Putamen (tissue), 1 donor: ENCODE measurements at regions not wholly inside any gene's neighbourhood (a gene's known extent, or its start where the extent isn't known, plus 50 kb on each side); places are given as distances from the start of the nearest gene placed in this dataset.
"Not testable (repeated sequence)": the region's sequence is repeated elsewhere in the genome, so short reads cannot be mapped to it uniquely, and the experiment has no call there.

Experiments
- DNase-seq: peaks from one replicate; pipeline ENCODE4 v3.0.0-alpha.2; 2016; ENCODE audit warnings: low spot score

DNA sequence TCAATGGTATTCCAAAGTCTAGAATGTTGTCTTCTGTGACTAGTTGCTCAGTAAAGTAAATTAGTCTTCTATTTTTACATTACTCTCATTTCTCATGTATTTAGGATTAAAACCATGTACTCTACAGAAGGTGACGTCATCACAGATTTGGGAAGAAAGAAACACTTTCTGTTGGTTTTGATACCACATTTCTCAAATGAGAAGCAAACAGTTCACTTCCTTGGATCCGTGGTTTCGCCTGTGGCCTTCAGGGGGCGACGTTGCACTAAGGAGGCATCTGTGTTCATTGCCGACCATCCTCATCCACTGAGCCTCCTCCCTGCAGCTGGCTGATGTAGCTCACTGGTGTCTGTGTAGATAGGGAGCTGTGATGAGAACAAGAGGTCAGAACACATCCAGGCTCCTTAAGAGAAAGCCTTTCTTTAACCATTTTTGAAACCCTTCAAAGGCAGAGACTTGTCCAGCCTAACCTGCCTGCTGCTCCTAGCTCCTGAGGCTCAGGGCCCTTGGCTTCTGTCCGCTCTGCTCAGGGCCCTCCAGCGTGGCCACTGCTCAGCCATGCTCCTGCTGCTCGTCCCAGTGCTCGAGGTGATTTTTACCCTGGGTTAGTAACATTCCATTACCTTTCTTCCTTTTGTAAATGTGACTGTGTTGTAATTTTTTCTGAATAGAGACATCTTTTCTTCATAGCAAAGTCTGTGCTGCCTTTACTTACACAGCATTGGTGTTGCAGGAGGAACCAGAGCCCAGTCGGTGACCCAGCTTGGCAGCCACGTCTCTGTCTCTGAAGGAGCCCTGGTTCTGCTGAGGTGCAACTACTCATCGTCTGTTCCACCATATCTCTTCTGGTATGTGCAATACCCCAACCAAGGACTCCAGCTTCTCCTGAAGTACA lies 220.6 kb upstream of the OR4E1 start:
- no peak for DNase-seq

DNA sequence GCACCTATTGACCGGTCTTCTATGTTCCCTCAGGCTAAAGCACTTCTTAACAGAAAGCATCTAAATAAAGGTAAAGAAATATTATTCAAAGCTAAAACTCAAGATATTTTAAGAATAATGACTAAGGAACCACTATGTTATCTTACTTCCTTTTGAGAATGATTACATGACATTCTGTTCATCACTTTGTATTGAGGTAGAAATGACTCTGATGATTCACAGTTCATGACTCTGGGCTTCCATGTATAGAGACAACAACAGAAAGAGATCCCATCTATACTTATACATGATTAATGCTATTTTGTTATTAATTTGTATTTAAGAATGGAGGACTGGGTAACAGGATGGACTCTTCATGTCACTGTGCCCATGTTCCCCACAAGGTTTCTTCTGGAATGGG lies 218.3 kb upstream of the OR4E1 start:
- no peak for DNase-seq

DNA sequence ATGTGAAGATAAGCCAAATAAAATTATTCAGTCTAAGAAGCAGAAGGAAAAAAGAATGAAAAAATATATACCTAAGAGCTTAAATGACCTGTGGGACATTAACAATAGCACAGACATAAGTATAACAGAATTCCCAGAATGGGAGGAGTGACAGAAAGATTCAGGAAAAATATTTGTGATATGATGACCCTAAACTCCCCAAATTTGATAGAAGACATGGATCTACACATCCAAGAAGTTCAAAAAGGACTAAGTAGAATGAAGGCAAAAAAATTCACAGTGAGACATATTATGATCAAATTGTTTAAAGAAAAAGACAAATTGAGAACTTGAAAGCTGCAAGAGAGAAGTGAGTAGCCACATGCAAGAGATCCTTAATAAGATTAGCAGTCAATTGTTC lies 211.4 kb upstream of the OR4E1 start:
- DNase-seq = no peak

DNA sequence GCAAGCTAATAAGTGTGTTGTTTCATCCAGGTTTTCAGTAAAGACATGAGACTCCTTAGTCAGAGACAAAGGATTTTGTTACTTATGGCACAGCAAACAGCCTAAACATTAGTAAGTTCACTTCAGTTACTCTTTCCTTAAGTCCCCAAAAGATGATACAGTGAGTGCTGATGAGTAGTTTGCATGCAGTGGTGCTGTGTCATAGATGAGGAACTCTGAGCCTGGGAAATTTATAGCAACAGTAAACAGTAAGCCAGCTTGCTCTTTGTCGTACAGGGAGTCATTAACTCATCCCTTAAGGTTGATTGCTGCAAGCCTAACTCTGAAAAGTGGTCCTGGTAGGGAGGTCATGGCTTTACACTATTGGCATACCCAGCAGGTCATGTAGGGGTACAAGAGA lies 208.6 kb upstream of the OR4E1 start:
- DNase-seq = no peak

DNA sequence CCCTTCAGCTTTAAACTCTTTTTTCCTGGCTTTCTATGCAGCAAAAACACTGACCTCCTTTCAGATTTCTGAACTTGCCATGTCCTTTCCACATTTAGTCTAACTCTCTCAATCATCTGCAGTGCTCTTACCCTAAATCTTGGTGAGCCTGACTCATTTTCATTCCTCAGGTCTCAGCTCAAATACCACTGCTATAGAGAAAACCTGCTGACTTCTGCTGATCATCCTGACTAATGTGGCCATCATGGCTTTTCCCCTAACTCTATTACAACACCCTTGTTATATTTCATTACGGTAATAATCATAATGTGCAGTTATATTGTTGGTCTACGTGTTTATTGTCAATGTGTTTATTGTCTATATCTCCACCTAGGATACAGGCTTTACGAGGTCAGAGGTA lies 207.3 kb upstream of the OR4E1 start:
- DNase-seq = no peak

DNA sequence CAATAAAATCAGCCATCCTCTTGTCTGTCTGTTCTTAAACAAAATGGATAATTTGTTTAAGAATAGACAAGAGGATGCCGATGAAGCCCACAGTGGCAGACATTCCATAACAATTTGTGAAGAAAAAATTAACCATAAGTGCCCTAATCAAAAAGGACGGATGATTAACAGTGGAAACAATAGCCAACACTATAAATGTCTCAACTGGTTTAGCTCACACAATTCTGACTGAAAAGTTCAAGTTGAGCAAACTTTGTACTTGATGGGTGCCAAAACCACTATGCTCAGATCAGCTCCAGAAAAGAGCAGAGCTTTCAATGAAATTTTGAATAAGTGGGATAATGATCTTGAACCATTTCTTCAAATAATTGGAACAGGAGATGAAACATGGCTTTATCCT lies 202.2 kb upstream of the OR4E1 start:
- no peak for DNase-seq

DNA sequence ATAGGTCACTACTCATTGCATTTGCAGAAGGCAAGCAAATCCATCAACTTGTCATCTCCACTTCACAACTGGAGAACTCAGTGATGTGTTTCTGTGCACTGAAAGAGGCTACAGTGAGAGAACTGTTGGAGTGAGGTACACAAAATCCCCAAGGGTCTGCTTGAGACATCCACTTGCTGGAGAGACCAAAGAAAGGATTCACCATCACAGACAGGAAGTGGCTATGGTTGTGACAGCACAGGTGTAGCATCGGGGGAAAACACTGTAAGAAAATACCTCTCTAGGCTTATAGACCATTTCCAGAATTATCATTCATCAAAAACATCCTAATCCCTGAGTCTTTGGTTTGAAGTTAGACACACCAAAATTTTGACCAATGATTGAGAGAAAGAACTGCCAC lies 201.3 kb upstream of the OR4E1 start:
- no peak for DNase-seq

DNA sequence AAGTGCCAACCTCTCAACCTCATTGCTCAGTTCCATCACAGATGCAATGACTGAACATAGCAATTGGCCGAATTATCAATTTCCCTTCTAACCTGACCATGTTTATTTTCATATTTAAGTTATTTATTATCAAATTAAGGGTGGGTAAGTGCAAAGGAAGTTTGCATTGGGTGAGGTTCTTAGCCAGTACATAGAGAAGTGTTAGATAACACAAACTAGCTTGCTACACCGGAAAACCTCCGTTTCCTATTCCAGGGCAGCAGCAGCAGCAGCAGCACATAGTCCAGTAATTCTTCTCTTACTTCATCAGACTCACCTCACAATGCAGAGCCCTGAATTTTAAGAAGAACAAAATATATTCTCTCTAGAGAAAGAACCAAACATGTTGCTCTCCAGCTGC lies 200.5 kb upstream of the OR4E1 start:
- no peak for DNase-seq

DNA sequence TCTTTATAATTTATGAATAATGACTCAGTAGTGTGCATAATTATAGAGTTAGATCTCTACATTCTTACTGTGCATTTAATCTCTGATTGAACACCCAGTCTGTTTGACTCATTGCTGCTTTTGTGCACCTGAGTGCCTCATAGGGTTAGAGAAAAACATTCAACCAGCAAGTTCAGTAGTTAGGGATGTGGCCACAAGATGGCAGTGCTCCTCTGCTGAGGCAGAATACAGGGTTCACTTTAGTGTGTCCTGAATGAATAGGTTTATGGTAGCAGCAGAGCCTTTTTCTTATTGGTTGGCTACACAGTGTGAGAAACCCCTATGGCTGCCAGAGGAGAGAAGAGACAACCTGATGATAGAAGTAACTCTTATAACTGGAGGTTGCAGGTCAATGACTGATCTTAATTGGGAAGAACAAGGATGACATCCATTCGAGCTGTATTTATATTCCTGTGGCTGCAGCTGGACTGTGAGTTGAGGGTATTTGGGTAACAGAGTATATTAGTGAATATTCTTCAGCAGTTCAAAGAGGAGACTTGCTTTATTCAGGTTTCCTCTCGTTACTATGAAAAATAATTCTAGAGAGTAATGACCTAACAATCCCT lies 194.9 kb upstream of the OR4E1 start:
- DNase-seq = peak; percentile 21

DNA sequence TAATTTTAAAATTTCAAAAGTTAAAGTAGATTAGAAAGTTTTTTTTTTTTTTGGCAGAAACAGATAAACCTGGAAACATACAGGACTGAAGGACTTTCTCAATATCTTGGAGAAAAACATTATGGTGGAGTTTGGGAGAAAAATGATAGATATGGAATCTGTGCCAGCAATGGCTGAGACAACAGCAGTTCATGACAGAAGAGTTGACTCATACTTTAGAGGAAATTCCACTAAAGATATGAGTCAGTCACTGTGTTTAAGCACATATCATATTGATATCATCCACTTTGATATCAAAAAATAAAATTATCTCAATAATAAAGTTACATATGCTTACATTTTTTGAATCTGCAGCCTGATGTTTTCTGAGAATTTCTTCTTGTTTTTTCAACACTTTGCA lies 193.9 kb upstream of the OR4E1 start:
- no peak for DNase-seq

DNA sequence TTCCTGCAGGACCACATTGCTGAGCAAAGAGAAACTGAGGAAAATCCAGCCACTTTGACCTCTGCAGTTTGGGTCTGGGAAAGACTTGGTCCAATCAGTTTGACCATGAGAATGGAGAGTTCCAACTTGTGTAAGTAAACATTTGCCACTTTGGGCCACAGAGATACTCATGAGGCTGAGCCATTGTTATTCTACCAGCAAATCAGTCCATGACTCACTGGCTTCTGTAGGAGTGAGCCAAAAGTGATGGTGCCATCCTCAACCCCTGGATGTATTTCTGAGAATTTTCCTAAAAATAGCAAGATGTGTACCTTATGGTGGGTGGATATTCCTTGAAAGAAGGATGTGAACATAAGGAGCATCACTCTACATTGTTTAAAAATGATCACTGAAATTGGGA lies 192.9 kb upstream of the OR4E1 start:
- peak; percentile 7 for DNase-seq

DNA sequence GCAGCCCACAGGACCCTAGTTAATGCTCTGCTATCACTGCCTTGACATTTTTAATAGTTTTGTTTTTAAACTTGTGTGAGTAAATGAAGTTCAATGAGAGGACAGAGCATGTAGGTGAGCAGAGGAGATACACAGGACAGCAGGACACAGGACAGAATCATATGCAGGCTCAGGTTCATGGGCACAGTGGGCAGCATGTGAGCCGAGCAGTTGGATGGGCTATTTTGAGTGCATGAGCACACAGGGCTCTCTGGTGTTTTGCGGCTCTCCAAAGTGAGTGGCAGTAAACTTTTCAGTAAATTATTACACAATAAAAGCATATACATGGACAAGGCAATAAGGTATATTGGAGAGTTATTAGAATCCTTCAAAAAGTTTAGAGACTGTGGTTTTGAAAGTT lies 189.7 kb upstream of the OR4E1 start:
- DNase-seq = no peak

DNA sequence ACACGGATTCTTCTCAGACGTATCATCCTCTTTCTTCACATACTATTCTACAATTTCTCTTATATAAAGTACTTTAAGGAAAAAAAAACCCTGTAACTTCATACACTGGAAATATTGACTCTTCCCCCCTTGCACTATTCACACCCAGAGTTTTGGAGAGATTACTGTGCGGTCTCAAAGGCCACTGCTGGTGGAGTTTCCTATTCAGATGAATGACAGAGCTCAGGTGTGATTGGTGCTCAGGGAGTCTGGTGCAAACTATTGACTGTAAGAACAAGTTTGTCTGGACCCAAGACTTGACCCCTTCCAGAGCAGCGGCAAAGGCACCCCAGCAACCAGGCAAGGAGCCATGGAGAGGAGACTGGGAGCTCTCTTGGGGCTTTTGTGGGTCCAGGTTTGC lies 187.5 kb upstream of the OR4E1 start:
- no peak for DNase-seq

DNA sequence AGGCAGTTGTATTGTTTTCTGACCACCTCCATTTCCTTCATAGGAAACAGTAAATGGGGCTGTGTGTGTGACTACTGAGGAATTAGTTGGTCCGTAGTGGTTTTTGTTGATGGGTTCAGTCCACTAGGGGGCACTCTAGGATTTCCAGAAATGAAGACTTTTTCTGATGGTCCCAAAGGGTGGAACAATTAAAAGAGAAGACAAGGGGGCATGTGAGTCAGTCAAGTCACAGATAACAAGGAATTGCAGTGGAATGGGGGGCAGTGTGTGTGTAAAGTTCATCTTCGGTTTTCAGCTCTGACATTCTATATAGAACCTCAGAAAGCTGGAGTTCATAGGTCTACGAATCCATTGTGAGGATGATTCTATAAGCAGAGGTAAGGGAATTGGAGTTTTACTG lies 186.6 kb upstream of the OR4E1 start:
- DNase-seq = no peak

DNA sequence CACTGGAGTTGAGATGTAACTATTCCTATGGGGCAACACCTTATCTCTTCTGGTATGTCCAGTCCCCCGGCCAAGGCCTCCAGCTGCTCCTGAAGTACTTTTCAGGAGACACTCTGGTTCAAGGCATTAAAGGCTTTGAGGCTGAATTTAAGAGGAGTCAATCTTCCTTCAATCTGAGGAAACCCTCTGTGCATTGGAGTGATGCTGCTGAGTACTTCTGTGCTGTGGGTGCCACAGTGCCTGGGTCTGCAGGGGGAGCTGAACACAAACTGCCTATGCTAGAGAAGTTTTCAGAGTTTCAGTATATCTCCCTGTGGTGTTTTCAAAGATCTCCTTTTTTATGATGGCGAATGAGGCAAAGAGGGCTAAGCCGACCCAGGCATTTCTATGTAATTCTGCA lies 179.2 kb upstream of the OR4E1 start:
- DNase-seq = no peak

DNA sequence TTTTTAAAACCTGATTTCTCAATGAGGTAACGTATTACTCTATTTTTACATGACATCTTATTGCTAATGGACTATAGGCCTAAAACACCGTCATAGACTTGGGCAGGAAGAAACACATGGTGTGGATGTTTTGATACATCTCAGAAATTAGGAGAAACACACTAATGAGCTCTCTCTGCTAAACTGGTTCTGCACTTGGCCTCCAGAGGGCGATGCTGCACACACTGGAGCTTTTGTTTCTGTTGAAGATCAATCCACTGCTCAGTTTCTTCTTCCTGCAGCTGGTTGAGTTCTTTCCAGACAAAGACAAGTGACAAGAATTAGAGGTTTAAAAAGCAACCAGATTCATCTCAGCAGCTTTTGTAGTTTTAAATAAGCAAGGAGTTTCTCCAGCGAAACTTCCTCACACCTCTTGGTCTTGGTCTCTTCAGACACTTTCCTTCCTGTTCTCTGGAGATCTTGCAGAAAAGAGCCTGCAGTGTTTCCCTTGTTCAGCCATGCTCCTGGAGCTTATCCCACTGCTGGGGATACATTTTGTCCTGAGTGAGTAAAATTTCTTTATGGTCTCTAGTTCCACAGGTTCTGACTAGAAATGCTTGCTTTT lies 178.5 kb upstream of the OR4E1 start:
- peak; percentile 60 for DNase-seq

DNA sequence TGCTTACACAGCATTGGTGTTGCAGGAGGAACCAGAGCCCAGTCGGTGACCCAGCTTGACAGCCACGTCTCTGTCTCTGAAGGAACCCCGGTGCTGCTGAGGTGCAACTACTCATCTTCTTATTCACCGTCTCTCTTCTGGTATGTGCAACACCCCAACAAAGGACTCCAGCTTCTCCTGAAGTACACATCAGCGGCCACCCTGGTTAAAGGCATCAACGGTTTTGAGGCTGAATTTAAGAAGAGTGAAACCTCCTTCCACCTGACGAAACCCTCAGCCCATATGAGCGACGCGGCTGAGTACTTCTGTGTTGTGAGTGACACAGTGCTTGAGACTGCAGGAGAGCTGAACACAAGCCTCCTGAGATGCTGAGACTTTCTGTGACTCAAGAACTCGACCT lies 173.3 kb upstream of the OR4E1 start:
- not testable (repeated sequence) for DNase-seq

DNA sequence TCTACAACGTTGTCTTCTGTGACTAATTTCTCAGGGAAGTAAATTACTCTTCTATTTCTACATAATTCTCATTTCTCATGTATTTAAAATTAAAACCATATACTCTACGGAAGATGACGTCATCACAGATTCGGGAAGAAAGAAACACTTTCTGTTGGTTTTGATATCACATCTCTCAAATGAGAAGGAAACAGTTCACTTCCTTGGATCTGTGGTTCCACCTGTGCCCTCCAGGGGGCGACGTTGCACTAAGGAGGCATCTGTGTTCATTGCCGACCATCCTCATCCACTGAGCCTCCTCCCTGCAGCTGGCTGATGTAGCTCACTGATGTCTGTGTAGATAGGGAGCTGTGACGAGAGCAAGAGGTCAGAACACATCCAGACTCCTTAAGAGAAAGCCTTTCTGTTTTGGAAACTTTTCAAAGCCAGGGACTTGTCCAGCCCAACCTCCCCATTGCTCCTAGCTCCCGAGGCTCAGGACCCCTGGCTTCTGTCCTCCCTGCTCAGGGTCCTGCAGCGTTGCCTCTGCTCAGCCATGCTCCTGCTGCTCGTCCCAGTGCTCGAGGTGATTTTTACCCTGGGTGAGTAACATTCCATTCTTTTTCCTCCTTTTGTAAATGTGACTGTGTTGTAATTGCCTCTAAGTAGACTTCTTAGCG lies 172.7 kb upstream of the OR4E1 start:
- no peak for DNase-seq

DNA sequence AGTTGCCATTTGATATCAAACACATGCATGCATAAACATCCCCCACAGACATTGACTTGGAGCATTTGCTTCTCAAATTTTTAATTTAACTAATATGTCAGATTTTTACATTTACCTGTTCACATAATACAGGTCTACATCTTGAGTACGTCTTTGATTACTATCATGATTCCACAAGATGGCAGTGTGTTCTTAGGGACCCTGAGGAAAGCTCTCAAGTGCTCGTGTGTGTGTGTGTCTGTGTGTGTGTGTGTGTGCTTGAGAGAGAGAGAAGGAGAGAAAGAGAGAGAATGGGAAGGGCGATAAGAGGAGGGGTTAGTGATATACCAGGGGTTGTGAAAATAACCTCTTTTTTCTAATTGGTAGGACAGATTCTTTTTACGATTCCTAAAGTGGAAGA lies 167.1 kb upstream of the OR4E1 start:
- DNase-seq = no peak

DNA sequence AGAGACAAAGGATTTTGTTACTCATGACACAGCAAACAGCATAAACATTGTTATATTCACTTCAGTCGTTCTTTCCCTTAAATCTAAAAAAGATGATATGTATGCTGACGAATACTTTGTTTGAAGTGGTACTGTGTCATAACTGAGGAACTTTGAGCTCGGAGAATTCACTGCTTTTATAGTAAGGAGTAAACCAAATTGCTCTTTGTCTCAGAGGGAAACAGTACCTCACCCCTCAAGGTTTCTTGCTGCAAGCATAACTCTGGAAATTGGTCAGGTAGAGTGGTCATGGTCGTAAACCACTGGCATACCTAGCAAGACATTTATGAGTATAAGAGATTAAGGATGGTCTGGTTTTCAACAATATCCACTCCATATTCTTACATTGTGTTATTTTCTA lies 160.2 kb upstream of the OR4E1 start:
- DNase-seq = no peak

DNA sequence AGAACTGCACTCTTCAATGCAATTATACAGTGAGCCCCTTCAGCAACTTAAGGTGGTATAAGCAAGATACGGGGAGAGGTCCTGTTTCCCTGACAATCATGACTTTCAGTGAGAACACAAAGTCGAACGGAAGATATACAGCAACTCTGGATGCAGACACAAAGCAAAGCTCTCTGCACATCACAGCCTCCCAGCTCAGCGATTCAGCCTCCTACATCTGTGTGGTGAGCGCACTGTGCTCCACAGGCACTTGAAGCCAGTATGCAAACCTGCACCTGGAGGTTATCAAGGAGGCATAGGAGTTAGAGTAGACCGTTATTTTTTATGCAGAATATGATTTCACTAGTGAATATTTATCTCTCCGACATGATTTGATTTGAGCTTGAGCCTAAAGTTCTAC lies 152.2 kb upstream of the OR4E1 start:
- DNase-seq = no peak

DNA sequence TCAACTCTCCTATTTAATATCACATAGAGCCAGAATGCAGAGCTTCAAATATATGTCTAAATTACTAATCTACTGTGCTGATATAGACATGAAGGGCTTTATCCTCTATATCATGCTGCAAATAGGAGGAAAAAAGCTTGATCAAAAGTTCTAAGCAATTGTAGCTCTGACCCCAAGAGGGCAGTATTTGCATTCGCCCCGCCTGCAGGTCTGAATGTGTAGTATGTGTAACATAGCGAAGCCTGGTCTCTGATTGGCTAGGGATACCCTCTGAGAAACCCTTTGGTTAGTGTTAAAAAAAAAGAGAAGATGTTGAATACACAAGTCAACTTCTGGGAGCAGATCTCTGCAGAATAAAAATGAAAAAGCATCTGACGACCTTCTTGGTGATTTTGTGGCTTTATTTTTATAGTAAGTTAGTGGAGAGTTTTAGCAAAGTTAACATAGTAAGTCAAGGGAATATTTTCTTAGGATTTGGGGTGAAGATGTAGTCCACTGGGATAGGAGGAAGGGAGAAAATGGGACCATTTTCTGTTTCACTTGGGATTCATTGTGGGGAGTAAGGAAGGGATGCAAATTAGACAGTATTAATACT lies 151.6 kb upstream of the OR4E1 start:
- no peak for DNase-seq

DNA sequence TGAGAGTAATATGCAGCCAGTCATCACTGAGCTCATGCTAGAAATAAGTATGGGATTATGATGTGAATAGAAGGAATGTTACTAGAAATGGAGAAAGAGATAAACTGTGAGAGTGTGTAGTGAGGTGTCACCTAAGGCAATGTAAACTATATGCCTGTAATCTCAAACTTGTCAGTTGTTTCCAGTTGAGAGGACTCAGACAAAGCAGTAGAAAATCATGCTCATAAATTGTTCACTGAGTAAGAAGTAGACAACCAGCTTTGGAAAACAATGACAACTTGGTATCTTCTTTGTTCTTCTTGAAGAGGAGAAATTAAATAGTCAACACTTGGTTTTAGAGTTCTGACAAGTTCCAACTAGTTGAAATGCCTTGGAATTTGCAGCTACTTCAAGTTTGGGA lies 148.5 kb upstream of the OR4E1 start:
- DNase-seq = no peak
